Vagina (tissue), 2 donors: ENCODE measurements at regions not wholly inside any gene's neighbourhood (a gene's known extent, or its start where the extent isn't known, plus 50 kb on each side); places are given as distances from the start of the nearest gene placed in this dataset.
A peak's percentile ranks its signal among the peaks of the same experiment; 100 is the strongest.

ENCODE experiments used
- POLR2A ChIP-seq, 2 donors: fragments of 450-650 bp; IDR thresholded peaks; one replicate each; pipeline ENCODE4 v1.6.1; 2017; ENCODE audit warnings: antibody characterized with exemption in 2 of 2, mild to moderate bottlenecking in 2 of 2, moderate library complexity in 2 of 2
- POLR2AphosphoS5 ChIP-seq, 2 donors: sonication (generic); formaldehyde crosslinking; IDR thresholded peaks; one replicate each; pipeline ENCODE4 v1.9.0; 2017; ENCODE audit warnings: antibody characterized with exemption in 2 of 2, mild to moderate bottlenecking in 2 of 2, low read depth in 1 of 2; ENCODE audit not compliant: insufficient read depth in 1 of 2
- TF ChIP-seq, protein P1 (sequence below), 3 experiments: fragments of 450-650 bp in 2 of 3; fragments of 200-600 bp in 1 of 3; sonication (generic) in 1 of 3; IDR thresholded peaks; one replicate each; pipeline ENCODE4 v1.5.1; 2017 to 2019; ENCODE audit warnings: antibody characterized with exemption in 3 of 3, mild to moderate bottlenecking in 2 of 3, moderate library complexity in 2 of 3

DNA sequence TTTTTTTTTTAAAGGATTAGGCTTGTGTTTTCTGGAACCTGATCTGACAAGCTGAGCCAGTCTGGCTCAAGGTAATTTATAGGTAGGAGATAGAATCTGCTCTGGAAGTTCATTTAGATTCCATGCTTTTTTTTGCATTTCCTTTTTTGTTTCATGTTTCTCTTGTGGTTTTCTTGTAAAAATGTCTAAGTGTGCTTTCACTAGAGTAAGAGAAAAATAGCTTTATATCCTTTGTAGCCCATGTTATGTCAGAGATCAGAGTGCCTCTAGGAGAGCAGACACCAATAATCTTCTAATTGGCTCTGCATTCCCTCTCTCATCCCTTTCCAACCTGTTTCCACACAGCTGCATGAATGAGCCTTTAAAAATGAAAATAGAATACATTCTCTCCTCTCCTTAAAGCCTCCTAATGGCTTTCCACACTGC, 389.8 kb upstream of the KCNMB2 start:
- TF ChIP-seq POLR2A (IDR thresholded peaks at IDR 0.05) = no peak
- TF ChIP-seq, protein P1, sequence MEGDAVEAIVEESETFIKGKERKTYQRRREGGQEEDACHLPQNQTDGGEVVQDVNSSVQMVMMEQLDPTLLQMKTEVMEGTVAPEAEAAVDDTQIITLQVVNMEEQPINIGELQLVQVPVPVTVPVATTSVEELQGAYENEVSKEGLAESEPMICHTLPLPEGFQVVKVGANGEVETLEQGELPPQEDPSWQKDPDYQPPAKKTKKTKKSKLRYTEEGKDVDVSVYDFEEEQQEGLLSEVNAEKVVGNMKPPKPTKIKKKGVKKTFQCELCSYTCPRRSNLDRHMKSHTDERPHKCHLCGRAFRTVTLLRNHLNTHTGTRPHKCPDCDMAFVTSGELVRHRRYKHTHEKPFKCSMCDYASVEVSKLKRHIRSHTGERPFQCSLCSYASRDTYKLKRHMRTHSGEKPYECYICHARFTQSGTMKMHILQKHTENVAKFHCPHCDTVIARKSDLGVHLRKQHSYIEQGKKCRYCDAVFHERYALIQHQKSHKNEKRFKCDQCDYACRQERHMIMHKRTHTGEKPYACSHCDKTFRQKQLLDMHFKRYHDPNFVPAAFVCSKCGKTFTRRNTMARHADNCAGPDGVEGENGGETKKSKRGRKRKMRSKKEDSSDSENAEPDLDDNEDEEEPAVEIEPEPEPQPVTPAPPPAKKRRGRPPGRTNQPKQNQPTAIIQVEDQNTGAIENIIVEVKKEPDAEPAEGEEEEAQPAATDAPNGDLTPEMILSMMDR (IDR thresholded peaks at IDR 0.05) = no peak
- TF ChIP-seq POLR2AphosphoS5 (IDR thresholded peaks at IDR 0.05; ENCODE audit: insufficient read depth in 1 of 2, low read depth in 1 of 2) = peak; percentile 31 to 88
